ENCODE measurements at regions not wholly inside any gene's neighbourhood (a gene's known extent, or its start where the extent isn't known, plus 50 kb on each side); places are given as distances from the start of the nearest gene placed in this dataset.
"Not testable (repeated sequence)": the region's sequence is repeated elsewhere in the genome, so short reads cannot be mapped to it uniquely, and the experiment has no call there.

- no peak for DNase-seq (ENCODE audit: low spot score)
Measured at GRCh38 chr5:56382896-56383295, 149.8 kb upstream of the ANKRD55 start.

GRCh38 chr5:56377573-56377972 is 144.4 kb upstream of the ANKRD55 start:
- no peak for DNase-seq (ENCODE audit: low spot score)

GRCh38 chr5:56376128-56376527 is 143.0 kb upstream of the ANKRD55 start:
- DNase-seq (ENCODE audit: low spot score), result no peak

GRCh38 chr5:56375011-56375410 is 141.9 kb upstream of the ANKRD55 start:
- no peak for DNase-seq (ENCODE audit: low spot score)

GRCh38 chr5:56372491-56372890 is 139.4 kb upstream of the ANKRD55 start:
- DNase-seq (ENCODE audit: low spot score), result not testable (repeated sequence)

- DNase-seq (ENCODE audit: low spot score), result no peak
Measured at GRCh38 chr5:56369361-56369811, 136.3 kb upstream of the ANKRD55 start.

GRCh38 chr5:56367748-56368147 is 134.6 kb upstream of the ANKRD55 start:
- no peak for DNase-seq (ENCODE audit: low spot score)

- DNase-seq (ENCODE audit: low spot score), result no peak
Measured at GRCh38 chr5:56366986-56367385, 133.9 kb upstream of the ANKRD55 start.

GRCh38 chr5:56361398-56361797 is 128.3 kb upstream of the ANKRD55 start:
- DNase-seq (ENCODE audit: low spot score), result no peak

GRCh38 chr5:56360816-56361215 is 127.7 kb upstream of the ANKRD55 start:
- DNase-seq (ENCODE audit: low spot score), result peak; percentile 55

- DNase-seq (ENCODE audit: low spot score), result peak; percentile 28
Measured at GRCh38 chr5:56359809-56360685, 126.9 kb upstream of the ANKRD55 start.

- DNase-seq (ENCODE audit: low spot score), result peak; percentile 99
Measured at GRCh38 chr5:56358703-56359681, 125.9 kb upstream of the ANKRD55 start.

GRCh38 chr5:56358046-56358445 is 124.9 kb upstream of the ANKRD55 start:
- no peak for DNase-seq (ENCODE audit: low spot score)

- DNase-seq (ENCODE audit: low spot score), result peak; percentile 52
Measured at GRCh38 chr5:56357426-56357825, 124.3 kb upstream of the ANKRD55 start.

- DNase-seq (ENCODE audit: low spot score), result no peak
Measured at GRCh38 chr5:56356836-56357160, 123.7 kb upstream of the ANKRD55 start.

GRCh38 chr5:56356121-56356835 is 123.1 kb upstream of the ANKRD55 start:
- peak; percentile 99 for DNase-seq (ENCODE audit: low spot score)

- no peak for DNase-seq (ENCODE audit: low spot score)
Measured at GRCh38 chr5:56354836-56355235, 121.7 kb upstream of the ANKRD55 start.

GRCh38 chr5:56352808-56353590 is 119.9 kb upstream of the ANKRD55 start:
- DNase-seq (ENCODE audit: low spot score), result no peak

- peak; percentile 97 for DNase-seq (ENCODE audit: low spot score)
Measured at GRCh38 chr5:56350597-56351170, 117.6 kb upstream of the ANKRD55 start.

GRCh38 chr5:56350011-56350596 is 117.0 kb upstream of the ANKRD55 start:
- DNase-seq (ENCODE audit: low spot score), result peak; percentile 24

GRCh38 chr5:56349461-56349860 is 116.3 kb upstream of the ANKRD55 start:
- no peak for DNase-seq (ENCODE audit: low spot score)

Measured in kidney tubule cell (primary cell).